Calu3 (cell line): ENCODE measurements at regions not wholly inside any gene's neighbourhood (a gene's known extent, or its start where the extent isn't known, plus 50 kb on each side); places are given as distances from the start of the nearest gene placed in this dataset.
"Not testable (repeated sequence)": the region's sequence is repeated elsewhere in the genome, so short reads cannot be mapped to it uniquely, and the experiment has no call there.

ENCODE experiments used
- BruUV-seq: library from RNA; stranded (reverse); fragments of 400-500 nt; replicated peaks from 2 replicates; lab custom pipeline; 2021; lab: Mats Ljungman, UMichigan
- CTCF ChIA-PET: fragments of 300-600 bp; sonication (Branson Sonifier 250); formaldehyde crosslinking; loops from one replicate; lab custom pipeline; 2022; ENCODE audit warnings: antibody characterized with exemption; lab: Charles Lee
- DNase-seq: peaks from one replicate; pipeline ENCODE4 v3.0.0; 2022
- H3K27ac Mint-ChIP-seq: one replicate; pipeline ENCODE4 v1.8.0; 2022; ENCODE audit warnings: mixed read lengths; ENCODE audit not compliant: unreplicated experiment
- H3K27me3 Mint-ChIP-seq: one replicate; pipeline ENCODE4 v1.8.0; 2022; ENCODE audit warnings: mixed read lengths; ENCODE audit not compliant: unreplicated experiment
- H3K36me3 Mint-ChIP-seq: one replicate; pipeline ENCODE4 v1.8.0; 2022; ENCODE audit warnings: mild to moderate bottlenecking, moderate library complexity, mixed read lengths; ENCODE audit not compliant: insufficient read depth, unreplicated experiment
- H3K4me1 Mint-ChIP-seq: one replicate; pipeline ENCODE4 v1.8.0; 2022; ENCODE audit warnings: mild to moderate bottlenecking, low read depth, mixed read lengths; ENCODE audit not compliant: unreplicated experiment
- H3K4me3 Mint-ChIP-seq: one replicate; pipeline ENCODE4 v1.8.0; 2022; ENCODE audit warnings: mild to moderate bottlenecking, low read depth, moderate library complexity, mixed read lengths; ENCODE audit not compliant: unreplicated experiment
- H3K9me3 Mint-ChIP-seq: one replicate; pipeline ENCODE4 v1.8.0; 2022; ENCODE audit warnings: low read depth, mixed read lengths; ENCODE audit not compliant: unreplicated experiment
- intact Hi-C: fragments of 100-400 bp; cut with micrococcal nuclease; formaldehyde crosslinking; loops from one replicate; pipeline ENCODE4 v1.10.0; 2022; ENCODE audit not compliant: unreplicated experiment

GRCh38 chr1:206397501-206397900, 72.8 kb upstream of the IKBKE start:
- H3K36me3 Mint-ChIP-seq, H3K27ac Mint-ChIP-seq, CTCF ChIA-PET, BruUV-seq, intact Hi-C loops, H3K4me1 Mint-ChIP-seq, DNase-seq, H3K4me3 Mint-ChIP-seq, H3K9me3 Mint-ChIP-seq, H3K27me3 Mint-ChIP-seq: not testable (repeated sequence)

GRCh38 chr1:206398261-206398660, 72.0 kb upstream of the IKBKE start:
- DNase-seq, H3K4me3 Mint-ChIP-seq, H3K9me3 Mint-ChIP-seq, H3K36me3 Mint-ChIP-seq, H3K4me1 Mint-ChIP-seq, CTCF ChIA-PET, H3K27me3 Mint-ChIP-seq, intact Hi-C loops, BruUV-seq, H3K27ac Mint-ChIP-seq: not testable (repeated sequence)

DNA sequence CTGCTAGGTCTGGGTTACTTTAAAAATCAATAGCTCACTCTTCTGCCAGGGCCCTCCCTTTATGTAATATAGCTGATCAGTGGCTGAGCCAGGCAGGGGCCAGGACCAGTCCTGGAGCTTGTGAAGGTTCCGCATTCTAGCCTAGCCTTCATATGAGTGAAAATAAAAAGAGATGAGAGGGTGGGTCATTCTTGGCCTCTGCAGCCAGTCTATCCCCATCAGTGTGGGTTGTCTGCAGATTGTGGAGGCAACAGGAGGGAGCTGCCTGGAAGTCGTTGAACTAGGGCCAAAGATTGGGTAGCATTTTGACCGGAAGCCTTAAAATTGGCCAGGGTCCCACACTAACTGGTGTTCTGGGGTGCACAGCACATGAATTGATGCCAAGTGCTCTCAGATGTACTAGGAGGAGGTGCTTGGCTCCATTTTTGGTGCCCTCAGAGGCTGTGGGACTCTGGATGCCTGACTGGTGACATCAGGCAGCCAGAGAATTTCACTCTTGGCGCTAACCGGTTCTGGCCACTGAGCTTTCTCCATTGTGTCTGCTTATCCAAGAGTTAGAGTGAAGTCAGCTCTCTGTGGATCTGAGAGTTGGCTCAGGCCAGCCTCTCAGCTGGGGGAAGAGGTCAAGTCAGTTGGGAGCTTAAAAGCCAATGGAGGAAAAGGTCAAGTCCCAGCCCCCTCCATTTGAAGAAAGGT, 66.5 kb upstream of the IKBKE start:
- H3K9me3 Mint-ChIP-seq, DNase-seq, CTCF ChIA-PET, H3K4me1 Mint-ChIP-seq, H3K36me3 Mint-ChIP-seq, intact Hi-C loops, H3K27ac Mint-ChIP-seq, H3K4me3 Mint-ChIP-seq, H3K27me3 Mint-ChIP-seq, BruUV-seq: not testable (repeated sequence)

GRCh38 chr1:206404309-206405027, 65.8 kb upstream of the IKBKE start:
- BruUV-seq, CTCF ChIA-PET, H3K4me1 Mint-ChIP-seq, H3K36me3 Mint-ChIP-seq, H3K27me3 Mint-ChIP-seq, H3K27ac Mint-ChIP-seq, H3K4me3 Mint-ChIP-seq, DNase-seq, intact Hi-C loops, H3K9me3 Mint-ChIP-seq: not testable (repeated sequence)

DNA sequence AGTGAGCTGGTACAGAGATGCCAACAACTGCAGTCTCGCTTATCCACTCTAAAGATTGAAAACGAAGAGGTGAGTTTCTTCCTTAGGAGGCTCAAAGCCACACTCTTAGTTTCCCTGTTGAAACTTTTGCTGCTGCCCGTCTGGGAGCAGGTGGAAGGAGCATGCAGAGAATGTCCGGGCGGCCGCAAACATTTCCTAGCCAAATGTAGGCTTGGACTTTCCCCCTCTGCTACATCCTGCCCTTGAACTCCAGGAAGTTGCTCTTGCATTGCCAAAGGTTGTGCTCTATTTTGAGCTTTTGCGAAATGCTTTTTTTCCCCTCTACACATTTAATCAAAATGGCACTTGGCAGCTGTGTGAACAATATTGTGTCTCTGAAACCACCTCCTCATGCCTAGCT, 65.0 kb upstream of the IKBKE start:
- BruUV-seq, intact Hi-C loops, H3K4me1 Mint-ChIP-seq: not testable (repeated sequence)

GRCh38 chr1:206408371-206409288, 61.6 kb upstream of the IKBKE start:
- H3K4me1 Mint-ChIP-seq, H3K27ac Mint-ChIP-seq, H3K27me3 Mint-ChIP-seq, H3K36me3 Mint-ChIP-seq, H3K9me3 Mint-ChIP-seq, H3K4me3 Mint-ChIP-seq, intact Hi-C loops, DNase-seq, BruUV-seq, CTCF ChIA-PET: not testable (repeated sequence)

More for the DNA sequence above, 65.0 kb upstream of the IKBKE start:
- H3K27me3 Mint-ChIP-seq, H3K9me3 Mint-ChIP-seq, DNase-seq, H3K36me3 Mint-ChIP-seq, H3K27ac Mint-ChIP-seq, H3K4me3 Mint-ChIP-seq, CTCF ChIA-PET: not testable (repeated sequence)
